K562 (cell line): ENCODE measurements at regions not wholly inside any gene's neighbourhood (a gene's known extent, or its start where the extent isn't known, plus 50 kb on each side); places are given as distances from the start of the nearest gene placed in this dataset.

Source experiments
- ATAC-seq: fragments of 200-7000 bp; cut with Tn5 transposase; 3 replicates; pipeline ENCODE4 v1.9.1; 2020; ENCODE audit warnings: moderate library complexity
- BruUV-seq: library from RNA; stranded (reverse); fragments of 400-500 nt; replicated peaks from 2 replicates; lab custom pipeline; 2021; lab: Mats Ljungman, UMichigan
- CTCF ChIA-PET: fragments of 300-600 bp; formaldehyde crosslinking; extraction: SDS; loops from one replicate; lab custom pipeline; 2021; ENCODE audit warnings: low intra/inter-chr PET ratio; lab: Yijun Ruan, JAX
- POLR2A ChIA-PET: fragments of 300-600, 350-650 bp; sonication (Branson Sonifier 250); formaldehyde crosslinking; extraction: SDS; loops from one replicate; lab custom pipeline; 2021; ENCODE audit warnings: antibody characterized with exemption, inconsistent platforms; lab: Yijun Ruan, JAX
- DNase-seq, 4 experiments: peaks; one replicate each; pipeline versions ENCODE4 v3.0.0 to v3.0.0-alpha.2; 2011 to 2018; ENCODE audit warnings: low spot score in 3 of 4, mixed read lengths in 3 of 4; ENCODE audit errors: extremely low read depth in 1 of 4
- FAIRE-seq: peaks from 2 replicates; lab custom pipeline; 2011; peaks lifted over from hg19 to GRCh38; lab: Jason Lieb, UNC
- H2AFZ ChIP-seq: 2 replicates; pipeline ENCODE4 v1.6.0; 2011; ENCODE audit warnings: low read depth, low read length, control low read depth, inconsistent platforms
- H3K27ac ChIP-seq: fragments of 200-600 bp; 3 replicates; pipeline ENCODE4 v1.8.0; 2011; ENCODE audit warnings: low read depth, mild to moderate bottlenecking, control low read depth, inconsistent platforms, low read length, moderate library complexity, mixed read lengths; ENCODE audit errors: extremely low read depth
- H3K27me3 ChIP-seq, 2 experiments: fragments of 300-600 bp in 1 of 2; 2 replicates in 1 of 2; 3 replicates in 1 of 2; pipeline versions ENCODE4 v1.6.0 to v1.8.0; 2011; ENCODE audit warnings: inconsistent platforms in 2 of 2, low read length in 2 of 2, mild to moderate bottlenecking in 1 of 2, mixed read lengths in 1 of 2, moderate library complexity in 1 of 2; ENCODE audit not compliant: control insufficient read depth in 2 of 2, insufficient read depth in 2 of 2
- H3K36me3 ChIP-seq: fragments of 300-600 bp; 3 replicates; pipeline ENCODE4 v1.8.0; 2011; ENCODE audit warnings: mild to moderate bottlenecking, low read length, inconsistent platforms; ENCODE audit not compliant: control insufficient read depth, insufficient read depth
- H3K4me1 ChIP-seq, 2 experiments: fragments of 200-600 bp in 1 of 2; replicated peaks in 1 of 2; 2 replicates in 1 of 2; 3 replicates in 1 of 2; pipeline versions ENCODE4 v1.5.1 to v1.8.0; 2011; ENCODE audit warnings: inconsistent platforms in 2 of 2, low read length in 2 of 2, mild to moderate bottlenecking in 1 of 2, mixed read lengths in 1 of 2, moderate library complexity in 1 of 2; ENCODE audit not compliant: control insufficient read depth in 2 of 2, insufficient read depth in 2 of 2
- H3K4me2 ChIP-seq: 2 replicates; pipeline ENCODE4 v1.6.1; 2011; ENCODE audit warnings: low read length, control low read depth, inconsistent platforms, mixed read lengths; ENCODE audit not compliant: insufficient read depth
- H3K4me3 ChIP-seq: fragments of 200-600 bp; sonication (generic), shearing (Covaris generic); 2 replicates; pipeline ENCODE4 v1.5.1; 2016; ENCODE audit warnings: control low read depth, inconsistent platforms
- H3K79me2 ChIP-seq: fragments of 200-600 bp; 3 replicates; pipeline ENCODE4 v1.8.0; 2011; ENCODE audit warnings: low read length, inconsistent platforms; ENCODE audit not compliant: control insufficient read depth, insufficient read depth
- H3K9ac ChIP-seq, 2 experiments: 2 replicates each; pipeline versions ENCODE4 v1.6.0 to v1.6.1; 2011; ENCODE audit warnings: low read depth in 2 of 2, low read length in 2 of 2, control low read depth in 1 of 2, inconsistent platforms in 1 of 2, mild to moderate bottlenecking in 1 of 2, mixed read lengths in 1 of 2; ENCODE audit not compliant: insufficient read depth in 1 of 2
- H3K9me1 ChIP-seq: one replicate; pipeline ENCODE4 v1.6.0; 2011; ENCODE audit warnings: inconsistent platforms, mild to moderate bottlenecking, low read length, moderate library complexity; ENCODE audit not compliant: control insufficient read depth, insufficient read depth
- H3K9me3 ChIP-seq: replicated peaks from 2 replicates; pipeline ENCODE4 v1.5.1; 2011; ENCODE audit warnings: low read depth, low read length, inconsistent platforms; ENCODE audit not compliant: control insufficient read depth, insufficient read depth
- H4K20me1 ChIP-seq: replicated peaks from 2 replicates; pipeline ENCODE4 v1.6.1; 2011; ENCODE audit warnings: low read length, inconsistent platforms, mixed read lengths; ENCODE audit not compliant: control insufficient read depth, insufficient read depth
- BHLHE40 ChIP-seq: IDR thresholded peaks from 2 replicates; pipeline ENCODE4 v1.6.1; 2011; ENCODE audit warnings: low read length, improper control_type of control experiment
- CC2D1A ChIP-seq: fragments of 450-650 bp; IDR thresholded peaks from 2 replicates; pipeline ENCODE4 v1.6.1; 2017; ENCODE audit warnings: mild to moderate bottlenecking
- EZH2 ChIP-seq: IDR thresholded peaks from 2 replicates; pipeline ENCODE4 v1.6.1; 2012; ENCODE audit warnings: low read depth, mild to moderate bottlenecking, inconsistent platforms, low read length, borderline replicate concordance
- FOXA3 ChIP-seq, 2 experiments: fragments of 450-650 bp in 1 of 2; sonication (generic) in 1 of 2; formaldehyde crosslinking; IDR thresholded peaks in 1 of 2; conservative IDR thresholded peaks in 1 of 2; 2 replicates each; pipeline versions ENCODE4 v1.4.0 to v1.8.0; 2020 to 2022; ENCODE audit warnings: mild to moderate bottlenecking in 2 of 2, missing genetic modification reagents in 1 of 2
- HMG20A ChIP-seq: fragments of 450-650 bp; formaldehyde crosslinking; conservative IDR thresholded peaks from 2 replicates; pipeline ENCODE4 v1.4.0; 2020; ENCODE audit warnings: mild to moderate bottlenecking, mixed read lengths
- HMG20B ChIP-seq: fragments of 250-450 bp; sonication (Bioruptor Pico); IDR thresholded peaks from 2 replicates; pipeline ENCODE4 v1.5.0; 2021; ENCODE audit warnings: mild to moderate bottlenecking
- HMGXB4 ChIP-seq: sonication (generic); formaldehyde crosslinking; IDR thresholded peaks from 2 replicates; pipeline ENCODE4 v1.8.1; 2023; ENCODE audit warnings: mild to moderate bottlenecking, missing genetic modification reagents
- MYNN ChIP-seq, 2 experiments: sonication (generic); formaldehyde crosslinking in 1 of 2; IDR thresholded peaks; 2 replicates each; pipeline versions ENCODE4 v1.5.0 to v1.6.1; 2016 to 2020; ENCODE audit warnings: antibody characterized with exemption in 1 of 2, missing genetic modification reagents in 1 of 2
- NEUROD1 ChIP-seq: fragments of 150-350 bp; IDR thresholded peaks from 2 replicates; pipeline ENCODE4 v1.6.1; 2014; ENCODE audit warnings: borderline replicate concordance, low read length, low read depth; ENCODE audit not compliant: partially characterized antibody
- NFATC3 ChIP-seq: fragments of 450-650 bp; IDR thresholded peaks from 2 replicates; pipeline ENCODE4 v1.6.1; 2017; ENCODE audit warnings: mild to moderate bottlenecking
- PCBP1 ChIP-seq: fragments of 200-400 bp; formaldehyde crosslinking; IDR thresholded peaks from 2 replicates; pipeline ENCODE4 v1.6.1; 2018; ENCODE audit warnings: mild to moderate bottlenecking, low read depth, low read length; ENCODE audit not compliant: poor library complexity, severe bottlenecking
- TCF15 ChIP-seq: fragments of 250-450 bp; sonication (Bioruptor Pico); IDR thresholded peaks from 2 replicates; pipeline ENCODE4 v1.8.0; 2022; ENCODE audit warnings: moderate library complexity, mild to moderate bottlenecking, inconsistent platforms
- TFAM ChIP-seq: fragments of 250-450 bp; sonication (Bioruptor Pico); conservative IDR thresholded peaks from 2 replicates; pipeline ENCODE4 v1.5.0; 2021; ENCODE audit warnings: mild to moderate bottlenecking, moderate library complexity
- THRAP3 ChIP-seq: fragments of 450-650 bp; IDR thresholded peaks from 2 replicates; pipeline ENCODE4 v1.6.1; 2016; ENCODE audit warnings: mild to moderate bottlenecking, inconsistent platforms, borderline replicate concordance
- TOE1 ChIP-seq, 2 experiments: fragments of 450-650 bp in 1 of 2; sonication (generic) in 1 of 2; formaldehyde crosslinking in 1 of 2; IDR thresholded peaks; 2 replicates each; pipeline versions ENCODE4 v1.7.1 to v1.8.0; 2016 to 2022; ENCODE audit warnings: borderline replicate concordance in 2 of 2, mild to moderate bottlenecking in 2 of 2, antibody characterized with exemption in 1 of 2, inconsistent platforms in 1 of 2, low read depth in 1 of 2, missing genetic modification reagents in 1 of 2, moderate library complexity in 1 of 2
- ZBTB33 ChIP-seq: sonication (generic); formaldehyde crosslinking; IDR thresholded peaks from 2 replicates; pipeline ENCODE4 v1.8.1; 2023; ENCODE audit warnings: mild to moderate bottlenecking, missing genetic modification reagents
- ZNF436 ChIP-seq: fragments of 250-450, 450-650 bp; sonication (Bioruptor Pico); formaldehyde crosslinking; IDR thresholded peaks from 2 replicates; pipeline ENCODE4 v1.7.0; 2020; ENCODE audit warnings: mild to moderate bottlenecking
- ZNF778 ChIP-seq: fragments of 450-650 bp; formaldehyde crosslinking; IDR thresholded peaks from 2 replicates; pipeline ENCODE4 v1.4.0; 2020; ENCODE audit warnings: mild to moderate bottlenecking, moderate library complexity
- in situ Hi-C: fragments of 300-500 bp; cut with MboI; formaldehyde crosslinking; loops from 4 replicates; pipeline ENCODE4 v1.15.0; 2018; ENCODE audit warnings: inconsistent platforms, mixed read lengths
- intact Hi-C: fragments of 100-400 bp; cut with micrococcal nuclease; formaldehyde crosslinking; loops from 2 replicates; pipeline ENCODE4 v1.14.2; 2022

- no peaks in the 10 kb centered on the region for H3K9me1 ChIP-seq
- no peaks in the 10 kb centered on the region for H3K4me1 ChIP-seq
- H4K20me1 ChIP-seq = no peaks in the 10 kb centered on the region
- ATAC-seq (no peak), DNase-seq (no peak), FAIRE-seq (no peak)
- BruUV-seq = no TSS peak
- no peak overlapping the region for H3K4me3 ChIP-seq
- in situ Hi-C loops (no loop called here), intact Hi-C loops (no loop called here)
- TF ChIP-seq HMG20B (CRISPR knock-in tag) = no peak
- TF ChIP-seq EZH2 = no peak
- TF ChIP-seq ZNF436 (CRISPR knock-in tag) = no peak
- no peak for TF ChIP-seq TFAM
- no peak for TF ChIP-seq HMGXB4 (CRISPR knock-in tag)
- no peak for TF ChIP-seq FOXA3 (CRISPR knock-in tag; conservative IDR thresholded peaks at IDR 0.05 in 1 of 2, IDR thresholded peaks at IDR 0.05 in 1 of 2)
- TF ChIP-seq BHLHE40 = no peak
- no peak for TF ChIP-seq TCF15 (CRISPR knock-in tag)
- no peak for TF ChIP-seq HMG20A (CRISPR knock-in tag)
- no peak for TF ChIP-seq MYNN (IDR thresholded peaks at IDR 0.05)
- TF ChIP-seq MYNN (CRISPR knock-in tag; IDR thresholded peaks at IDR 0.05) = no peak
- no peak for TF ChIP-seq CC2D1A
- TF ChIP-seq NFATC3 = no peak
- no peak for TF ChIP-seq ZBTB33 (CRISPR knock-in tag)
- no peak for TF ChIP-seq THRAP3
- no peak for TF ChIP-seq NEUROD1
- TF ChIP-seq PCBP1 = no peak
- no peak for TF ChIP-seq TOE1 (IDR thresholded peaks at IDR 0.05; ENCODE audit: borderline replicate concordance)
- TF ChIP-seq TOE1 (CRISPR knock-in tag; IDR thresholded peaks at IDR 0.05; ENCODE audit: borderline replicate concordance, low read depth) = no peak
- no peak for TF ChIP-seq ZNF778 (CRISPR knock-in tag)
- H3K27me3 ChIP-seq = no peaks in the 10 kb centered on the region
- H3K27ac ChIP-seq = no peak overlapping the region
- ChIA-PET POLR2A (no interaction called here), CTCF (no interaction called here)
- no peaks in the 10 kb centered on the region for H3K79me2 ChIP-seq
- H3K4me2 ChIP-seq = no peak overlapping the region
- H3K9me3 ChIP-seq = no peaks in the 10 kb centered on the region
- no peak overlapping the region for H3K9ac ChIP-seq
- no peaks in the 10 kb centered on the region for H3K36me3 ChIP-seq
- H2AFZ ChIP-seq = no peak overlapping the region
Observed at GRCh38 chr3:106276151-106276550, 407.3 kb upstream of the CBLB start.
